GM19468 (cell line): ENCODE measurements at regions not wholly inside any gene's neighbourhood (a gene's known extent, or its start where the extent isn't known, plus 50 kb on each side); places are given as distances from the start of the nearest gene placed in this dataset.

ENCODE experiments used
- ATAC-seq: cut with Tn5 transposase; IDR thresholded peaks from one replicate; pipeline ENCODE4 v1.9.1; 2021; ENCODE audit warnings: mild to moderate bottlenecking, moderate library complexity, moderate number of reproducible peaks; ENCODE audit not compliant: unreplicated experiment; ENCODE audit errors: extremely low read depth

DNA sequence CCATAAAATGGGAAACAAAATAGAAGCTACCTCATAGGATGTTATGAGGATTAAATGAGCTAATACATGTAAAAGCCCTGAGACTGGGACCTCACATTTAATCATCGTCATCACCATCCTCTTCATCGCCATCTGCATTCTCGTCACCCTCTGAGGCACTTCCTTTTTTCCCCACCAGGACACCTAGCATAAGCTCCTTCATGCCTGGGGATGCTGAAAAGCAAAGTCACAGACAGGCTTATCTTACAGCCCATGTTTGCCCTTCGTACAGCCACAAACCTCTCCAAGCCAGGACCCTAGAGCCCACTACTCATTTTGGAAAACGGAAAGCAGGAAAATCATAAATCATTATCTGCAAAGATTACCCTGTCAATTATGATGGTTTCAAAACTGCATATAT, 249.6 kb downstream of the GPAM start:
- ATAC-seq: no peak

DNA sequence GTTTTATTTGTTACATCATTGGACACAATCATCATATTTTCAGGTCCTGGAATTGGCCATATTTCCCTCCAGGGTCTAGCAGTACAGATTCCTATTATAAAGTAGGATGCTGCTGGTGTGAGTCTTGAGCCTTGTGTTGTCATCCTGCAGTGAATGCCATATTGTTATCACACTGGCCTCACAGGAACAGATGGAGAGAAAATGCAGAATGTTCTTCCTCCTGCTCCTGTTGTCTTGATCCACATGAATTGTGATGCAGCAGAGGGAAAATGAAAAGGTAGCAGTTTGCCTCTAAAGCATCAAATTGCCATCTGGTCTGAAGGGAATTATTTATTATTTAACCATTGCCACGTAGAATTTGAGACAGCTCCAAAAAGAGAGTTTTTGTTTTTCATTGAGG, 248.6 kb downstream of the GPAM start:
- ATAC-seq: no peak

DNA sequence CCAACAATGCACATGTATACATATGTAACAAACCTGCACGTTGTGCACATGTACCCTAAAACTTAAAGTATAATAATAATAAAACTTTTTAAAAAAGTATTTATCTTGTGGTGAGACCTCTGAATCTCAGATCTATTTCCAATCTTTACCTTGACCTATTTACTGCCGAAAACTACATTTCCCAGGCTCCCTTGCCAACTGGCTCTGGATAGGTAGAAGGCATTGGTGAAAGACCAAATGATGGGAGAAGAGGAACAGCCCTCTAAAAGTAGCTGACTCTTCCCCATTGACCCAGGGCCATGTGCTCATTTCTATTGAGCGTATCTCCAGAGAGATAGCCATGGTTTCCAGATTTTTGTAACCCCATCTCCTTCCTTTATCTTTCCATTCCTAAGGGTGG, 247.4 kb downstream of the GPAM start:
- no peak for ATAC-seq

DNA sequence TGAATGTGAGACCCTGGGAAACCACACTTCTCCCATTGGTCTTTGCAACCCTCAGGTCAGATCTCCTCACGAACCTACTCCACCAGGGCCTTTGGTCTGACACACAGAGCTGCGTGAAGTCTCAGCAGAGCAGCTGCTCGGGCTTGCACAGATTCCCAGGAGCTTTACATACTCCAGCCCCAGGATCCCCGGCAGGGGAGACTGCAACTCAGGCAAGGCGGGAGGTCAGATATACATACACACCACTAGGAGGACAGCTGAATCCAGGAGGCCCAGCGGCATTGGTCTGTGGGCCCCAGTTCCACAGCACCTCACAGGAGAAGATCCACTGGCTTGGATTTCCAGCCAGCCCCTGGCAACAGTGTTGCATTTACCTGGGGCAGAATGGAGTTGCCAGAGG, 239.2 kb downstream of the GPAM start:
- no peak for ATAC-seq

DNA sequence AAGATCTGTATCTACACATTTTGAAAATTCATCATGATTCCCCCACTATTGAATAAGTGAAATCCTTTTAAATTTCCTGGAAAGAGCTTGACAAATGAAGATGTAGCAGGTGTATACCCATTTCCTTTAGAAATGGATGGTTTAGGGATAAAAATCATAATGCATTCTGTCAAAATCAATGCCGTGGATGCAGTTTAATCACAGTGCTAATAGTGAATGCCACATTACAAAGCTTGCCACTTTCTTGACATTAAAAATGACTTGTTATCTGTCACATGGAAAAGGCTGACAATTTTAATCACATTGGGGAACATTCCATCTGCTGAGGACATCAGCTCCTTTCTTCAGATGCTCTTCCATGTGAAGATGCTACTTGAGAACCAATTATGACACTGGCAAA, 229.6 kb downstream of the GPAM start:
- no peak for ATAC-seq

DNA sequence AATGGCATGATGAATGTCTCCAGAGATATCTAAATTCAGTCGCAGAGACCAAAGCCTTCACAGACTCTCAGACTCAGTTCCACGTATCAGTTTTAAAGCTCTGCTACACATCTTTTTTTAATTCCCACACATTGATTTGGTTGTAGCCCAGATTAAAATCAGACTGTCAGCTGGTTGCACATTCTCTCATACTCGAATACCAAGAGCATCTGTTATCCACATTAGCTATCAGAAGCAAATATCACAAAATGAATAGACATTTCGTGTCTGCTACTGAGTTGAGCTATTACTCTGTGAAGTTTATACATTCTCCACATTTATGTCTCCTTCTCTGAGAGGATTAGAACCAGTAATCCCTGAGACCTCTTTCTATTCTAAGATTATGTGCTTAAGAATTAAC, 229.2 kb downstream of the GPAM start:
- no peak for ATAC-seq

DNA sequence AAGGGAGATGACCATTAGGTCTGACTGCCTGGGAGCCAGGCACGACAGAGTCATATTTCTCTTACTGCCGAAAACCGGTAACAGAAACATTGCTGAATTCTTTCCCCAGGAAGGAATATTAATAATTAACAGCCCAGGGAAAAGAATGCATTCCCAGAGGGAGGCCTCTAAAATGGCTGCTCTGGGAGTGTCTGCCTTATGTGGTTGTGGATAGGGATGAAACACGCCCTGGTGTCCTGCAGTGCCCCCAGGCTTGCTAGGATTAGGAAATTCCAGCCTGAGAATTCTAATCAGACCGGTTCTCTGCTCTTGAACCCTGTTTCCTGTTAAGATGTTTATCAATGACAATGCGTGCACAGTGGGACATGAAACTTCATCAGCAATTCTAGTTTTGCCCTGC, 226.7 kb downstream of the GPAM start:
- no peak for ATAC-seq

DNA sequence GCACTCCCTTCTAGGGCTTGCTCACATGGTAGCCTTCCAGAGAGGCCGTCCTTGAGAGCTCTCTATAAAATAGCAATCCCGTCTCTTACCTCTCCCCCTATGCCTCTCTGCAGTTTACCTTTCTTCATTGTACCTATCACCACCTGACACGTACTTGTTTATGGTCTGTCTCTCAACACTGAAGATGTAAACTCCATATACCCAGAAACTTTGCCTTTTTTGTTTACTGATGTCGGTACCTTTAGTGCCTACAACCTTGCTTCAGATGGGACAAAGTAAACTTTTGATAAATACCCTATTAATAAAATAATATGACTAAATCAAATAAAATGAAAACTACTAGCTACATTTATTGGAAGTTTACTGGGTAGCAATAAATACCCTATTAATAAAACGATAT, 220.6 kb downstream of the GPAM start:
- no peak for ATAC-seq

DNA sequence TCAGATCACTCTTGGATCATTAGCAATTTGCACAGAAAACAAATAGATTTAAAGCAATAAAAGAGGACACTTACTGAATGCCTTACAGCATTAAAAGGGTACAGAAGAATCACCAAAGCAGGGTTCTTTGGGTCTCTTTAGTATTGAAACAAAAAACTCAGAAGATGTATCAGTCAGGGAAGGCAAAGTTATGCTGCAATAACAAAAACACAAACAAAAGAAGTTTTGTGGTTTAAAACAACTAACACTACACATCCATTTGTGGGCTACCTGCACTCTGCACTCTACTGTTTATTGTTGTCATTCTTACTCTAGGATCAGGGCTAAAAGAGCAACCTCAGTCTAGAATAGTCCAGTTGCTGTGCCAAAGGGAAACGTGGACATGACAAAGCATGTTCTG, 216.4 kb downstream of the GPAM start:
- no peak for ATAC-seq

DNA sequence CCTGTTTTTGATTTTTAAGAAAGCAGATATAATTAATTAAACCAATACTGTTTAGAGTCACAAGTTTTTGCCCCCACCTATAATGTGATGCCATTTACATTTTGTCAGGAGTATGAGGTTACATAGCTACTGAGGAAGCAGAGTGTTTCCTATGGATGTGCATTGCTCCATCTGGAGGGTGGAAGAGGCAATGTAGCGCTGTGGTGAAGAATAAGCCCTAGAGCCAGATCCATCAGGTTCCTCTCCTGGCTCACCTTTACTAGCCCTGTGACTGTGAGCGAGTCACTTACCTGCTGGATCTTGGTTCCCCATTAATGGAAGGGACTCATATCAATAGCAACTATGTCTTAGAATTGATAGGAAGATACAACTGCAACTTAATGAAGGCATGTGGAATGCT, 216.0 kb downstream of the GPAM start:
- ATAC-seq: no peak

DNA sequence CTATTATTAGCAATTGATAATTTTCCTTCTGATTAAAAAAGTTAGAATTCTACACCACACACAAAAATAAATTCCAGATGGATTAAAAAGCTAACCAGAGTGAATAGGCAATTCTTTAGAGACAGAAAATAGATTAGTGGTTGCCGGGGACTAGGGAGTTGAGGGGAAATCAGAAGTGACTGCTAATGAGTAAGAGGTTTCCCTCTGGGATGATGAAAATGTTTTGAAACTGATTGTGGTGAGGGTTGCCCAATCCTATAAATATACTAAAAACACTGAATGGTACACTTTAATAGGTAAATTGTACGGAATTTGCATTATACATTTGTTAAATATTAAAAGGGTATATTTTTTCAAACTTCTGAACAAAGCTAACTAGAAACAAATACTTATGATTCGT, 214.9 kb downstream of the GPAM start:
- ATAC-seq: no peak

DNA sequence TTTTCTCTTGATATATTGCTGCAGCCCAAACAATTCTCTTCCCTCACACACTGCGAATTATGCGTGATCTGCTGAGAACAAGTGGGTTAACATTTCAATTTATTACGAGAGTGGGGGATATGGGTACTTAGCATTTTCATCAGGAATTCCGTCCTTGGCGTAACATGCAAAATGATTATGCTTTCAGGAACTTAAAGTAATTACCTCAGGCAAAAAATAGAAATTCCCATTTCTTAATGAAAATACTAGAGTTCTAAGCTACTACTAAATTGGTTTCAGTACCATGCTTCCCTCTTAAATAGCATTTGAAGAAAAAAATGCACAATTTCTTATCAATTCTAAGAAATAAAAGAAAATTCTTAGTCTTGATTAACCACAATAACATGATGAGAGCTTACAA, 213.5 kb downstream of the GPAM start:
- no peak for ATAC-seq

DNA sequence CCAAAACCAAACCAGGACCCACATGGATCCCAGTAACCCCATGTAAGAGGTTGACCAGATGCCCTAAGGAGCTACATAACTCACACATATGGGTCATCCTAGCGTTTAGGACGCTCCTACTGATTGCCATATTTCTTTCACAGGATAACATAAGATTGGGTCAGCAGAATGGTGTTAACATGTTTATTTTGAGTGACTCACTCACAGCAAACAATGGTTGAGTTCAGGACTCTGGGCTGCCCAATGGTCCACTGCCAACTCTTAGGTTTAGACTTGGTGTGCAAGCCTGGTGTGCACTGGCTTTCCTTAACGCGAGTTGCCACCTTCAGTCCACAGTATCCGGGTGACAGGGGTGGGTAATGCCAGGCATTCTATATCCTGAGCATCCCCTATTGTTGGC, 211.5 kb downstream of the GPAM start:
- no peak for ATAC-seq

DNA sequence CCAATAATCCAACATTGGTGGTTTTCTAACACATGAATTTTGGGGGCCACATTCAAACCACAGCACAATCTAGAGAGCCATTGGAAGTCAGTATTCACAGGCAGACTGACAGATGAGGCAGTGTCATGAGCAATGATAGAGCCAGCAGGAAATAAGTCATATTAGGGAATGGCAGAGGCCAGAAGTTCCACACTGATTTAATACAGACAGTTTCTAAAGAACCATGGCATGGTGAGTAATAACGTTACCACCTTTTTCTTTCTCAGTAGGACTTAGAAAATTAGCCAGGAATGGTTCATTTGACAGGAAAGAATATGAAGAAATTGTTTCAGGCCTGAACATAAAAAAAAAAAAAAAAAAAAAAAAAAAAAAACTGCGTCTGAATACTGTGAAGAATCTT, 210.3 kb downstream of the GPAM start:
- no peak for ATAC-seq

DNA sequence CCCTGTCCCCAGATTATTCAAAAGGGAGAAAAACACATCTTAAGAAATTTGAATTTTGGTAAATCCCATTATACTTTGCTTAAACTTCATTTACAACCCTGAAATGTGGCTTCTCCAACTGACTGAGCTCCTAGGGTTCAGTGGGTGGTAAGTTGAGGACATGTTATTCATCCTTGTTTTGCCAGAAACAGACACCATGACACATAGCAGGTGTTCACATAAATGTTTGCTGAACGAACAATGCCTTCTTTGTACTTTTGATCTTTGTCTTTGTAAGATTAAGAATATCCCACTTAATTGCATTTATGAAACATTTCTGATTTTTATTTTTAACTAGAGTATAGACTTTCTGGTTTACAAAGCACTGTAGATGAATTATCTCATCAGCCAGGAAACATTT, 209.7 kb downstream of the GPAM start:
- ATAC-seq: no peak

DNA sequence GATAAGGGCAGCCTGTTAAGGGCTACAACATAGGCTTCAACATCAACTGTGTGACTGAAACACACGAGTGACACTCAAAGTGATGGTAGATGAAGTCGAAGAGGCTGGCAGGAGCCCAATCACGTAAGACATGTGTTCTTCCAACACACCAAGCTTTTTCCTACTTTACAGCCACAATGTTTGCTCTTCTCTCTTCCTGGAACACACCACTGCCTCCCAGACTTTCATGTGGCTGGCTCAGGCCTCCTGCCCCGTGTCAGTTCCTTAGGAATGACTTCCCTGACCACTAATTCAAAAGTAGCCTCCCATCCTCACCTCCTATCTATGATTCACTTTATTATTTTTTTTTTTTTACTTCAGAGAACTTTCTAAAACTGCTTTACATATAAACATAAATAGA, 209.2 kb downstream of the GPAM start:
- no peak for ATAC-seq

DNA sequence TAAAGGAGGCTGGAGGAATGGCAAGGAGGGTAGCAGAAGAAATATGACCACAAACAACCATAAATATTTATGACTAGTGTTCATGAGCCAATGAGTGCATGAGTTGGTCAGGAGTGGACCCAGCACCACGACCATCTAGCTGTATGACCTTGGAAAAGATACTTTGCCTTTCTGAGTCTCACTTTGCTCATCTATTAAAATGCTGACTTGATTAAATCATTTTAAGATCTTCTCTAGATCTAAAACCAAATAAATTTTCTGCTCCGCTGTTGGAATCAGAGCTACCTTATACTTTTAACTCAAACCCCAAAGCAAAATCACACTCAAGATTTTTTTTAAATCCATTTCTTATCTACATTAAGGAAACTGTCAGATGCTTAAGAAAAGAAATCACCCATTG, 207.0 kb downstream of the GPAM start:
- ATAC-seq: no peak

DNA sequence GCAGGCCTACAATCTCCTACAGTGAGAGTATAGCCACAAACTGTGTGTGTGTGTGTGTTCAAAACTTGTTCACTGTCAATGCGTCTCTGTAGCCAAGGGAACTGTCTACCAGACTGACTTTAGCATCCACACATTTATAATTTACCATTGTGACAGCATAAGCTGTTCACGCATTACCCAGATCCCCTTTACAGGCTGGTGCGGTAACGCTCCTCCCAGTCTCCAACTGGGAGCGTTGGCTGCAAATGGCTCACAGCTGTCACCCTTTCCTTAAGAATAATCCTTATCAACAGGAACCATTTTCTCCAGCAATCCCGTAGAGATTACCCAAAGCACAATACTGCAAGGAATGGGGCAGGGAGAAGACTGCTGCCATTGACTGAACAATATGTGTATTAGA, 199.5 kb downstream of the GPAM start:
- no peak for ATAC-seq

DNA sequence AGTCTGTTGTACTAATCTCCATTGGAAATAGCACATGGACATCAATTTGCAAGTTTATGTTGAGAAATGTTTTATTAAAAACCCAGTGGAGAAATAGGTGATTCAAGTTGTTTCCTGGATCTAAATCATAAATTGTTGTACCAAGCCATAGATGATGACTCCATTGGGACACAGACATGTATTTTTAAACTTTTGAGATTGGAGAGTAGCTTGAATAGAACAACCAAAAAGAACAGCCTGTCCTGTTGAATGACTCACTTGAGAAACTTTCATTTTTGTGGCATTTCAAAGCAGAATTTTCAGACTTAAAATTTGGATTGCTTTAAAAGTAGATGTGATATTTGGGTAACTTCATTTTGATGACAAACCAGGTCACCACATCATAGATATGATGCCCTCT, 197.5 kb downstream of the GPAM start:
- ATAC-seq: no peak

DNA sequence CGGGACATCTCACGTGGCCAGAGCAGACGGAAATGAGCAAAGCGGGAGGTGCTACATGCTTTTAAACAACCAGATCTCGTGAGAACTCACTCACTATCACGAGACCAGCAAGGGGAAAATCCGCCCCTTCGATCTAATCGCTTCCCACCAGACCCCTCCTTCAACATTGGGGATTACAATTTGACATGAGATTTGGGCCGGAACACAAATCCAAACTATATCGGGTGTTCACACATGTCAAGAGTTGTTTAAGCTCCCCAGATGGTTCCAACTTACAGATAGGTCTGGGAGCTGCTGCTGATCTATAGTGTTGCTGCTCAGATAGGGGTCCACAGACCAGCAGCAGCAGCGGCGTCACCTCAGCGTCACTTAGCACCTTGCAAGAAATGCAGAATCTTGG, 194.9 kb downstream of the GPAM start:
- ATAC-seq: no peak

DNA sequence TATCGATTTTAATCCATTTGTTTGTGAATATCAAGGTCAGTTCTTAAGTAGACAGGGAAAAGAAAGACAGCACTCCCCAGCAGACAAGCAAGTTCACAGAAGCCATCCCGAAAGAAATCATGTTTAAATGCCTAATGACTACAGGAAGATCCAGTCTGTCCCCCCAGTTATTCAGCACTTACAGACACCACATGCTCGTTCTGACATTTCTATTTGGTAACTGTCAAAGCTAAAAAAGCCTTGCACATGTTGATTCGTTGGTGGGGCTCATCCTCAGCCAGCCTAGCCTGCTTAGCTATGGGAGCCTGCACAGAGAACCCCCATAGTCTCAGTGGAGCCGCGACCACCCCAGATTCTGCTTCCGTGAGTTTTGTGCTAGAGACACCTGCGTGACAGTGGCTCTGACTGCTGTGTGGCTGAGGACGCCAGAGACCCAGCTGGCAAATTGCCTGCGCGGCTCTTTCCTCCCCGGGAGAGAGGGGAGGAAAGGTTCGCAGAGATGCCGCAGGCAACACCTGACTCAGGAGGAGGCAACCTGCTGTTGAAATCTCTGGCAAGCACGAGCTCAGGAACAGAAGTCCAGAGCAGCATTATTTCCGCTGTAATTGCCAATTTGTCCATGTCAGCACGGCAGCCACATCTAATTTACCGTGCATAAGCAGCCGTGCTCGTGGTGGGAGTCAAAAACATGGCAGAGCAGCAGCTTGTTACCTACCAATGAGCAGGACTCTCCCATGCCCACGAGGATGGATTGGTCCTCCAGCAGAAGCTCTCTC, 194.2 kb downstream of the GPAM start:
- no peak for ATAC-seq

DNA sequence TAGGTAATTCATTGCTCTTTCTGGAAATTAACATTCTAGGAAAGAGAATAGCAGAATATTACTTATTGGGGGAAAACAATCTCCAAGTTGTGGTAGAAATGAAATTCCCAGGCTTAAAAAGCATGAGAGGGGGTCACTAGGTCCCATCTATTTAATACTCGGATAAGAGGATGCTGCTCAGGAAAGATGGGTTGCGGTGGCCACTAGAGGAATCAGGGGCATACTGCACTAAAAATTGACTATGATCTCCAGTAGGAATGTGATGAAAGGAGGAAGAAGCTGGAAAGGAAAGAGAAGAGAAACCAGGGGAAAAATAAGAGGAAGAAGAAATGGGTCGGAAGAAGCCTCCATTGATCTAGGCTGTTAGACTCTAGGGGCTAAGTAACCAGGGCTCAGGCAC, 192.8 kb downstream of the GPAM start:
- no peak for ATAC-seq

DNA sequence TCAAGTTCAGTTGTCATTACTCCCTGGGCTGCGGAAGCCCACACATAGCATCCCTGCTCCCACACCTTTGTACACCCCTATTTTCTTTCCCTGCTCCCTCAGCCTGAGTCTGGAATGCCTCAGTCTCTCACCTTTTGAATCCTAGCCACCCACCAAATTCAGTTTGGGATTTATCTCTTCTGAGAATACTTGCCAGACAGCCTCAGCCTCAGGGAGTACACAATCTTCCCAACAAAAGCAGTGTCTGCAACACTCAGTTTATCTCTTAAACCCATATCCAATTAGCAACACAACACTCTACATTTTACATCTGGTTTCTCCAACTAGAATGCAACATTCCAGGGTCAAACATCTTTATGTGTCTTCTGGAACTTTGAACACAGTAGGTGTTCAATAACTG, 190.2 kb downstream of the GPAM start:
- no peak for ATAC-seq
